ENCODE measurements at regions not wholly inside any gene's neighbourhood (a gene's known extent, or its start where the extent isn't known, plus 50 kb on each side); places are given as distances from the start of the nearest gene placed in this dataset.

DNA sequence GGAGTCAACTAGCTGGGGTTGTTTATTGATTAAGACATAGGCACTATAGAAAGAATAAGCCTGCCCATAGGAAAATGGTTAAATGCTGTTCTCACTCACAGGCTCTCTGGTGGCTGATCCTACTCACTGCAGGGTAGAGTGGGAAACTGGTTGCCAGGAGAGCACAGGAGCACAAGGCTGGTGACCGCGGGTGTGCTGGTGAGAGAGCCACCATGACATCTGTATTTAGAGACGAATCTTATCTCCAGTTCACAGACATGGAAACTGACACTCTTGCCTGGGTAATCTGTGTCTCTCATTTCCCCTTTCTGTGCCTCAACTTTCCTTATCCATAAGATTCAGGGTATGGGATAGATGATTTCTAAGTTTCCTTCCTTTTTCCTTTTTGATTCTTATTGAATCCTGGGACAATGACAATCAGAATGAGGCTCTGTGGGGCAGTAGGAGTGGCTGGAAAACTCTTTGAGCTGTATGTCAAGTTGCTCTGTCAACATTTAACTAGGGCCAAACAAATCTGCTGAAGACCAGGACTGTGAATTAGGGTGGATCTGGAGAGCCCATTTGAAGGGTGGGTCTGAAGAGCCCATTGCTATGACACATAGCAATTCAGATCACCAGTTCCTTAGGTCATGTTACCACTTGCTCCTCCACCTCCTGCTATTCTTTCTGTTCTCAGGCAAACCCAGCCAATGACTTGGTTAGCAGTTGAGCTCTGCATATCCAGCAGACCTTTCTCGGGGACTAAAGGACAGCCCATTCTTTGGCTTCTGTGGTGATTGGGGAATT lies 286.1 kb upstream of the TBL1XR1 start:
- TF ChIP-seq, protein P1, sequence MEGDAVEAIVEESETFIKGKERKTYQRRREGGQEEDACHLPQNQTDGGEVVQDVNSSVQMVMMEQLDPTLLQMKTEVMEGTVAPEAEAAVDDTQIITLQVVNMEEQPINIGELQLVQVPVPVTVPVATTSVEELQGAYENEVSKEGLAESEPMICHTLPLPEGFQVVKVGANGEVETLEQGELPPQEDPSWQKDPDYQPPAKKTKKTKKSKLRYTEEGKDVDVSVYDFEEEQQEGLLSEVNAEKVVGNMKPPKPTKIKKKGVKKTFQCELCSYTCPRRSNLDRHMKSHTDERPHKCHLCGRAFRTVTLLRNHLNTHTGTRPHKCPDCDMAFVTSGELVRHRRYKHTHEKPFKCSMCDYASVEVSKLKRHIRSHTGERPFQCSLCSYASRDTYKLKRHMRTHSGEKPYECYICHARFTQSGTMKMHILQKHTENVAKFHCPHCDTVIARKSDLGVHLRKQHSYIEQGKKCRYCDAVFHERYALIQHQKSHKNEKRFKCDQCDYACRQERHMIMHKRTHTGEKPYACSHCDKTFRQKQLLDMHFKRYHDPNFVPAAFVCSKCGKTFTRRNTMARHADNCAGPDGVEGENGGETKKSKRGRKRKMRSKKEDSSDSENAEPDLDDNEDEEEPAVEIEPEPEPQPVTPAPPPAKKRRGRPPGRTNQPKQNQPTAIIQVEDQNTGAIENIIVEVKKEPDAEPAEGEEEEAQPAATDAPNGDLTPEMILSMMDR (IDR thresholded peaks at IDR 0.05) = no peak
- Mint-ChIP-seq H3K36me3 (ENCODE audit: low read depth) (no peaks in the 10 kb centered on the region), H3K27me3 (no peaks in the 10 kb centered on the region), H3K9me3 (no peaks in the 10 kb centered on the region), H3K27ac (no peak overlapping the region), H3K4me3 (no peak overlapping the region), H3K4me1 (ENCODE audit: low read depth) (peaks cover 7% of the 10 kb centered on the region)
- Histone ChIP-seq H3K36me3 (ENCODE audit: insufficient read depth, low read length) (no peaks in the 10 kb centered on the region), H3K27me3 (ENCODE audit: control insufficient read depth in 1 of 2, insufficient read depth in 2 of 2, low read length in 2 of 2) (no peaks in the 10 kb centered on the region), H3K4me3 (ENCODE audit: low read length) (no peak overlapping the region), H3K27ac (ENCODE audit: low read depth in 1 of 2, low read length in 2 of 2) (no peak overlapping the region), H3K4me1 (ENCODE audit: insufficient read depth, low read length) (peaks cover under 1% of the 10 kb centered on the region), H3K9me3 (ENCODE audit: control insufficient read depth in 1 of 2, insufficient read depth in 1 of 2, low read length in 2 of 2) (no peaks in the 10 kb centered on the region)
- ChIA-PET POLR2A (interaction anchor here (0.6 to 0.8 kb wide), 2 partner anchors 21 to 56 kb away, joined by 3 read pairs; no protein-coding TSS in a partner anchor), CTCF (no interaction called here)
- DNase-seq (peak in 1 of 14 experiments; percentile 15), ATAC-seq (ENCODE audit: poor library complexity) (no peak)
- intact Hi-C loops (cut with DNase I, micrococcal nuclease) = no loop called here

DNA sequence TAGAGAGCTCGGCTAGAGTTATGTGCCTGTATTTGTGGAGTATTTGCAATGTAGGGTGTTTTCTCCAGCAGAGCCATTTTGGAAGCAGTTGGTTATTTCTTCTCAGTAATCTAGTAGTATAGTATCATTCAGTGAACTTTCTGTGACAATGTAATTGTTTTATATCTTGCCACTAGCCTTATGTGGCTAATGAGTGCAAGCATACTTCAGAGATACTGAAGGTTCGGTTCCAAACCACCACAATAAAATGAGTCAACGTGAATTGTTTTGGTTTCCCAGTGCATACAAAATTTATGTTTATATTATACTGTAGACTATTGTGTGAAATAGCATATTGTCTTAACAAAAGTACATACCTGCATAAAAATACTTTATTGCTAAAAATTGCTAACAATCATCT lies 286.9 kb upstream of the TBL1XR1 start:
- no peak for ATAC-seq (ENCODE audit: poor library complexity)
- H3K27me3 ChIP-seq (ENCODE audit: control insufficient read depth in 1 of 2, insufficient read depth in 2 of 2, low read length in 2 of 2) = no peaks in the 10 kb centered on the region
- H3K4me3 ChIP-seq (ENCODE audit: low read length) = no peak overlapping the region
- no peaks in the 10 kb centered on the region for H3K36me3 Mint-ChIP-seq (ENCODE audit: low read depth)
- H3K36me3 ChIP-seq (ENCODE audit: insufficient read depth, low read length) = no peaks in the 10 kb centered on the region
- CTCF ChIA-PET = no interaction called here
- POLR2A ChIA-PET = no interaction called here
- no peaks in the 10 kb centered on the region for H3K27me3 Mint-ChIP-seq
- intact Hi-C loops (cut with DNase I, micrococcal nuclease) = no loop called here
- no peak for DNase-seq
- H3K27ac Mint-ChIP-seq = no peak overlapping the region
- H3K4me1 ChIP-seq (ENCODE audit: insufficient read depth, low read length) = peaks cover 8% of the 10 kb centered on the region
- H3K9me3 ChIP-seq (ENCODE audit: control insufficient read depth in 1 of 2, insufficient read depth in 1 of 2, low read length in 2 of 2) = no peaks in the 10 kb centered on the region
- H3K27ac ChIP-seq (ENCODE audit: low read depth in 1 of 2, low read length in 2 of 2) = no peak overlapping the region
- H3K9me3 Mint-ChIP-seq = no peaks in the 10 kb centered on the region
- no peak overlapping the region for H3K4me3 Mint-ChIP-seq
- TF ChIP-seq, protein P1 (IDR thresholded peaks at IDR 0.05) = no peak
- H3K4me1 Mint-ChIP-seq (ENCODE audit: low read depth) = peaks cover 16% of the 10 kb centered on the region

DNA sequence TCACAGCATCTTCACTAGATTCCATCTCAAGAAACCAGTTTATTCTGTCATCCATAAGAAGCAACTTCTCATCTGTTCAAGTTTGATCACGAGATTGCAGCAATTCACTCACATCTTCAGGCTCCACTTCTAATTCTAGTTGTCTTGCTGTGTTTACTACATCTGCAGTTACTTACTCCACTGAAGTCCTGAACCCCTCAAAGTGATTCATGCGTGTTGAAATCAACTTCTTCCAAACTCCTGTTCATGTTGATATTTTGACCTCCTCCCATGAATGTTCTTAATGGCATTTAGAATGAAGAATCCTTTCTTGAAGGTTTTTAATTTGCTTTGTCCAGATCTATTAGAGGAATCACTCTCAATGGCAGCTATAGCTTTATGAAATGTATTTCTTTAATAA lies 287.6 kb upstream of the TBL1XR1 start:
- Histone ChIP-seq H3K4me1 (ENCODE audit: insufficient read depth, low read length) (peaks cover 8% of the 10 kb centered on the region), H3K36me3 (ENCODE audit: insufficient read depth, low read length) (no peaks in the 10 kb centered on the region), H3K27me3 (ENCODE audit: control insufficient read depth in 1 of 2, insufficient read depth in 2 of 2, low read length in 2 of 2) (no peaks in the 10 kb centered on the region), H3K4me3 (ENCODE audit: low read length) (no peak overlapping the region), H3K9me3 (ENCODE audit: control insufficient read depth in 1 of 2, insufficient read depth in 1 of 2, low read length in 2 of 2) (no peaks in the 10 kb centered on the region), H3K27ac (ENCODE audit: low read depth in 1 of 2, low read length in 2 of 2) (no peak overlapping the region)
- ChIA-PET POLR2A (no interaction called here), CTCF (interaction anchor here (0.7 kb wide), 1 partner anchor 8 kb away, joined by 4 read pairs; no protein-coding TSS in a partner anchor)
- Mint-ChIP-seq H3K9me3 (no peaks in the 10 kb centered on the region), H3K36me3 (ENCODE audit: low read depth) (no peaks in the 10 kb centered on the region), H3K27ac (no peak overlapping the region), H3K4me3 (no peak overlapping the region), H3K27me3 (no peaks in the 10 kb centered on the region), H3K4me1 (ENCODE audit: low read depth) (peaks cover 18% of the 10 kb centered on the region)
- no peak for DNase-seq
- TF ChIP-seq, protein P1 (IDR thresholded peaks at IDR 0.05) = no peak
- intact Hi-C loops (cut with DNase I, micrococcal nuclease) = no loop called here
- no peak for ATAC-seq (ENCODE audit: poor library complexity)
